DND-41 (cell line): ENCODE measurements at regions not wholly inside any gene's neighbourhood (a gene's known extent, or its start where the extent isn't known, plus 50 kb on each side); places are given as distances from the start of the nearest gene placed in this dataset.

Experiments
- ATAC-seq: fragments of 200-7000 bp; cut with Tn5 transposase; 3 replicates; pipeline ENCODE4 v1.9.1; 2021; ENCODE audit warnings: low read depth; ENCODE audit not compliant: insufficient read depth
- DNase-seq: peaks from one replicate; pipeline ENCODE4 v3.0.0-alpha.2; 2020
- H2AFZ ChIP-seq: 2 replicates; pipeline ENCODE4 v1.6.0; 2012; ENCODE audit warnings: low read depth, low read length
- H3K27ac ChIP-seq: 2 replicates; pipeline ENCODE4 v1.5.1; 2012; ENCODE audit warnings: low read length, inconsistent platforms
- H3K27me3 ChIP-seq: fragments of 200-600 bp; sonication (generic); 2 replicates; pipeline ENCODE4 v1.6.0; 2012; ENCODE audit warnings: low read length, mild to moderate bottlenecking, inconsistent platforms; ENCODE audit not compliant: insufficient read depth, poor library complexity
- H3K36me3 ChIP-seq: 2 replicates; pipeline ENCODE4 v1.5.1; 2012; ENCODE audit warnings: low read length, inconsistent platforms; ENCODE audit not compliant: insufficient read depth
- H3K4me1 ChIP-seq: 2 replicates; pipeline ENCODE4 v1.5.1; 2012; ENCODE audit warnings: mild to moderate bottlenecking, low read length; ENCODE audit not compliant: insufficient read depth
- H3K4me2 ChIP-seq: 2 replicates; pipeline ENCODE4 v1.6.0; 2012; ENCODE audit warnings: mild to moderate bottlenecking, moderate library complexity, low read length, inconsistent platforms; ENCODE audit not compliant: insufficient read depth
- H3K4me3 ChIP-seq, 2 experiments: fragments of 200-600 bp in 1 of 2; shearing (Covaris generic) in 1 of 2; 2 replicates each; pipeline ENCODE4 v1.5.1; 2012 to 2016; ENCODE audit warnings: inconsistent platforms in 2 of 2, low read length in 2 of 2, mild to moderate bottlenecking in 2 of 2, low read depth in 1 of 2, moderate library complexity in 1 of 2
- H3K79me2 ChIP-seq: 2 replicates; pipeline ENCODE4 v1.6.0; 2012; ENCODE audit warnings: low read length, inconsistent platforms; ENCODE audit not compliant: insufficient read depth
- H3K9ac ChIP-seq: 2 replicates; pipeline ENCODE4 v1.6.0; 2012; ENCODE audit warnings: low read depth, mild to moderate bottlenecking, inconsistent platforms, low read length, moderate library complexity
- H3K9me3 ChIP-seq: 2 replicates; pipeline ENCODE4 v1.5.1; 2012; ENCODE audit warnings: low read length, moderate library complexity, mild to moderate bottlenecking, inconsistent platforms; ENCODE audit not compliant: insufficient read depth, severe bottlenecking
- H4K20me1 ChIP-seq: 2 replicates; pipeline ENCODE4 v1.6.0; 2012; ENCODE audit warnings: low read length; ENCODE audit not compliant: insufficient read depth
- CTCF ChIP-seq: IDR thresholded peaks from 2 replicates; pipeline ENCODE4 v1.5.1; 2012; ENCODE audit warnings: borderline replicate concordance, low read length, moderate library complexity, mild to moderate bottlenecking; ENCODE audit not compliant: poor library complexity, severe bottlenecking; ENCODE audit errors: extremely low read depth
- EZH2 ChIP-seq: IDR thresholded peaks from 3 replicates; pipeline ENCODE4 v1.6.1; 2012; ENCODE audit warnings: borderline replicate concordance, low read depth, mild to moderate bottlenecking, moderate library complexity, low read length, inconsistent platforms; ENCODE audit not compliant: severe bottlenecking

- Histone ChIP-seq H2AFZ (no peak overlapping the region), H3K9ac (no peak overlapping the region), H3K4me2 (no peak overlapping the region), H3K9me3 (no peaks in the 10 kb centered on the region), H3K4me1 (no peaks in the 10 kb centered on the region), H3K27ac (no peak overlapping the region), H3K4me3 (no peak overlapping the region), H3K36me3 (no peaks in the 10 kb centered on the region), H4K20me1 (no peaks in the 10 kb centered on the region), H3K79me2 (no peaks in the 10 kb centered on the region), H3K27me3 (no peaks in the 10 kb centered on the region)
- DNase-seq (no peak), ATAC-seq (no peak)
- TF ChIP-seq CTCF (no peak), EZH2 (no peak)
Measured at GRCh38 chr7:52786174-52786573, 249.3 kb upstream of the POM121L12 start.

GRCh38 chr7:52782348-52782747 lies 253.1 kb upstream of the POM121L12 start:
- no peak overlapping the region for H3K4me2 ChIP-seq
- H3K9me3 ChIP-seq: no peaks in the 10 kb centered on the region
- ATAC-seq (no peak), DNase-seq (no peak)
- H3K4me3 ChIP-seq: no peak overlapping the region
- no peaks in the 10 kb centered on the region for H3K36me3 ChIP-seq
- no peaks in the 10 kb centered on the region for H3K4me1 ChIP-seq
- no peaks in the 10 kb centered on the region for H4K20me1 ChIP-seq
- H3K27me3 ChIP-seq: no peaks in the 10 kb centered on the region
- H3K27ac ChIP-seq: no peak overlapping the region
- H3K9ac ChIP-seq: no peak overlapping the region
- H2AFZ ChIP-seq: no peak overlapping the region
- TF ChIP-seq EZH2 (no peak), CTCF (no peak)
- no peaks in the 10 kb centered on the region for H3K79me2 ChIP-seq

- Histone ChIP-seq H3K9me3 (no peaks in the 10 kb centered on the region), H2AFZ (no peak overlapping the region), H3K36me3 (no peaks in the 10 kb centered on the region), H3K27ac (no peak overlapping the region), H3K9ac (no peak overlapping the region), H3K4me1 (no peaks in the 10 kb centered on the region), H4K20me1 (no peaks in the 10 kb centered on the region), H3K27me3 (no peaks in the 10 kb centered on the region), H3K4me3 (no peak overlapping the region), H3K4me2 (no peak overlapping the region), H3K79me2 (no peaks in the 10 kb centered on the region)
- DNase-seq: no peak
- TF ChIP-seq CTCF: no peak
- TF ChIP-seq EZH2: no peak
- no peak for ATAC-seq
Measured at GRCh38 chr7:52781250-52781649, 254.2 kb upstream of the POM121L12 start.

- DNase-seq: no peak
- Histone ChIP-seq H3K4me1 (no peaks in the 10 kb centered on the region), H3K4me3 (no peak overlapping the region), H3K27me3 (no peaks in the 10 kb centered on the region), H3K27ac (no peak overlapping the region), H3K9me3 (no peaks in the 10 kb centered on the region), H3K36me3 (no peaks in the 10 kb centered on the region), H3K79me2 (no peaks in the 10 kb centered on the region), H4K20me1 (no peaks in the 10 kb centered on the region), H3K4me2 (no peak overlapping the region), H2AFZ (no peak overlapping the region), H3K9ac (no peak overlapping the region)
- no peak for ATAC-seq
- no peak for TF ChIP-seq EZH2
Measured at GRCh38 chr7:52779004-52779403, 256.4 kb upstream of the POM121L12 start.
